WTC11 (cell line): ENCODE measurements at regions not wholly inside any gene's neighbourhood (a gene's known extent, or its start where the extent isn't known, plus 50 kb on each side); places are given as distances from the start of the nearest gene placed in this dataset.

Experiments
- ATAC-seq: fragments of 200-7000 bp; cut with Tn5 transposase; 2 replicates; pipeline ENCODE4 v1.10.0; 2021; ENCODE audit warnings: mild to moderate bottlenecking, moderate library complexity
- CTCF ChIA-PET: fragments of 300-600 bp; sonication (Branson Sonifier 250); formaldehyde crosslinking; loops from one replicate; lab custom pipeline; 2021; ENCODE audit warnings: antibody characterized with exemption; lab: Charles Lee
- POLR2A ChIA-PET: fragments of 350-600 bp; sonication (Branson Sonifier 250); formaldehyde crosslinking; loops from one replicate; lab custom pipeline; 2021; ENCODE audit warnings: antibody characterized with exemption; lab: Charles Lee
- DNase-seq: peaks from one replicate; pipeline ENCODE4 v3.0.0; 2021; ENCODE audit warnings: low spot score
- H3K27ac Mint-ChIP-seq: 2 replicates; pipeline ENCODE4 v1.8.0; 2021; ENCODE audit warnings: mixed read lengths
- H3K27me3 Mint-ChIP-seq: 2 replicates; pipeline ENCODE4 v1.8.0; 2021; ENCODE audit warnings: low read depth, mild to moderate bottlenecking, moderate library complexity, mixed read lengths
- H3K36me3 Mint-ChIP-seq: 2 replicates; pipeline ENCODE4 v1.8.0; 2021; ENCODE audit warnings: mixed read lengths
- H3K4me1 Mint-ChIP-seq: 2 replicates; pipeline ENCODE4 v1.8.0; 2022; ENCODE audit warnings: mixed read lengths
- H3K4me3 Mint-ChIP-seq: 2 replicates; pipeline ENCODE4 v1.8.0; 2021; ENCODE audit warnings: mild to moderate bottlenecking, moderate library complexity, mixed read lengths
- H3K9me3 Mint-ChIP-seq: 2 replicates; pipeline ENCODE4 v1.8.0; 2021; ENCODE audit warnings: mixed read lengths
- FOXJ3 ChIP-seq: sonication (generic); formaldehyde crosslinking; IDR thresholded peaks from 2 replicates; pipeline ENCODE4 v1.9.0; 2021; ENCODE audit warnings: missing genetic modification reagents, mild to moderate bottlenecking, borderline replicate concordance
- FOXP1 ChIP-seq: sonication (generic); formaldehyde crosslinking; IDR thresholded peaks from 2 replicates; pipeline ENCODE4 v1.8.0; 2022; ENCODE audit warnings: missing genetic modification reagents, mild to moderate bottlenecking, moderate library complexity, borderline replicate concordance
- NR1H2 ChIP-seq: sonication (generic); formaldehyde crosslinking; IDR thresholded peaks from 2 replicates; pipeline ENCODE4 v1.9.0; 2021; ENCODE audit warnings: mild to moderate bottlenecking, moderate library complexity, missing genetic modification reagents
- NR2C2 ChIP-seq: sonication (generic); formaldehyde crosslinking; IDR thresholded peaks from 2 replicates; pipeline ENCODE4 v1.8.0; 2022; ENCODE audit warnings: mild to moderate bottlenecking, missing genetic modification reagents
- SOX15 ChIP-seq: fragments of 250-450 bp; sonication (Bioruptor Pico); IDR thresholded peaks from 2 replicates; pipeline ENCODE4 v1.9.0; 2021; ENCODE audit warnings: mild to moderate bottlenecking
- SP1 ChIP-seq: sonication (generic); formaldehyde crosslinking; conservative IDR thresholded peaks from 2 replicates; pipeline ENCODE4 v1.8.1; 2022; ENCODE audit warnings: missing genetic modification reagents
- ZNF416 ChIP-seq: fragments of 250-450 bp; sonication (Bioruptor Pico); IDR thresholded peaks from 2 replicates; pipeline ENCODE4 v1.9.0; 2021; ENCODE audit warnings: mild to moderate bottlenecking, inconsistent platforms
- TF ChIP-seq, protein P1 (sequence below): fragments of 250-450 bp; sonication (Bioruptor Pico); IDR thresholded peaks from 2 replicates; pipeline ENCODE4 v1.9.0; 2021; ENCODE audit warnings: mild to moderate bottlenecking
- TF ChIP-seq, protein P2 (sequence below): sonication (generic); formaldehyde crosslinking; IDR thresholded peaks from 2 replicates; pipeline ENCODE4 v1.8.0; 2023; ENCODE audit warnings: missing genetic modification reagents
- TF ChIP-seq, protein P3 (sequence below): fragments of 200-600 bp; IDR thresholded peaks from 2 replicates; pipeline ENCODE4 v1.8.0; 2022; ENCODE audit warnings: antibody characterized with exemption
- TF ChIP-seq, protein P4 (sequence below): sonication (generic); formaldehyde crosslinking; IDR thresholded peaks from 2 replicates; pipeline ENCODE4 v1.8.1; 2023; ENCODE audit warnings: mild to moderate bottlenecking, missing genetic modification reagents, borderline replicate concordance
- TF ChIP-seq, protein P5 (sequence below): sonication (generic); formaldehyde crosslinking; IDR thresholded peaks from 2 replicates; pipeline ENCODE4 v1.8.1; 2023; ENCODE audit warnings: mild to moderate bottlenecking, moderate library complexity, missing genetic modification reagents
- TF ChIP-seq, protein P6 (sequence below): sonication (generic); formaldehyde crosslinking; IDR thresholded peaks from 2 replicates; pipeline ENCODE4 v1.8.0; 2022; ENCODE audit warnings: missing genetic modification reagents

DNA sequence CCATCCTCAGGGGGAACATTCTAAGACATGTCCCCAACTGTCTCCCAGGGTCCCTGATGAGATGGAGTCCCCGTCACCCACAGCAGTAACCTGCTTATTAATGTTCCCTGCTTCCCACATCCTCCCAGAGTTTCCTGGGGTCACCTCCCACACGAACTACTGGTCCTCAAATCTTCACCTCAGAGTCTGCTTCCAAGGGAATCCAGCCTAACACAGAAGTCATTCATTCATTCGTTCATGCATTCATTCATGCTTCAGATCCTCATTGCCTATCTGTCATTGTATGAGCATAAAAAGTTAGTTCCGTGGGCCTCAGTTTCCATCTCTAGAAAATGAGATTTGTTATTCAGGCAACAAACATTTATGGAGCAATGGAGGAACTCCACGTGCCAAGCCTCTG, 516.2 kb downstream of the SHQ1 start:
- H3K27ac Mint-ChIP-seq = no peak overlapping the region
- ChIA-PET POLR2A (no interaction called here), CTCF (interaction anchor here (0.5 kb wide), 1 partner anchor 24 kb away, joined by 3 read pairs; no protein-coding TSS in a partner anchor)
- no peaks in the 10 kb centered on the region for H3K36me3 Mint-ChIP-seq
- H3K4me1 Mint-ChIP-seq = peaks cover 32% of the 10 kb centered on the region
- no peaks in the 10 kb centered on the region for H3K27me3 Mint-ChIP-seq
- no peaks in the 10 kb centered on the region for H3K9me3 Mint-ChIP-seq
- ATAC-seq (no peak), DNase-seq (no peak)
- H3K4me3 Mint-ChIP-seq = no peak overlapping the region
- TF ChIP-seq FOXJ3 (CRISPR knock-in tag) (no peak), SP1 (CRISPR knock-in tag) (no peak), NR1H2 (no peak), SOX15 (no peak), NR2C2 (CRISPR knock-in tag) (no peak), ZNF416 (CRISPR knock-in tag) (no peak)
- TF ChIP-seq, protein P1, sequence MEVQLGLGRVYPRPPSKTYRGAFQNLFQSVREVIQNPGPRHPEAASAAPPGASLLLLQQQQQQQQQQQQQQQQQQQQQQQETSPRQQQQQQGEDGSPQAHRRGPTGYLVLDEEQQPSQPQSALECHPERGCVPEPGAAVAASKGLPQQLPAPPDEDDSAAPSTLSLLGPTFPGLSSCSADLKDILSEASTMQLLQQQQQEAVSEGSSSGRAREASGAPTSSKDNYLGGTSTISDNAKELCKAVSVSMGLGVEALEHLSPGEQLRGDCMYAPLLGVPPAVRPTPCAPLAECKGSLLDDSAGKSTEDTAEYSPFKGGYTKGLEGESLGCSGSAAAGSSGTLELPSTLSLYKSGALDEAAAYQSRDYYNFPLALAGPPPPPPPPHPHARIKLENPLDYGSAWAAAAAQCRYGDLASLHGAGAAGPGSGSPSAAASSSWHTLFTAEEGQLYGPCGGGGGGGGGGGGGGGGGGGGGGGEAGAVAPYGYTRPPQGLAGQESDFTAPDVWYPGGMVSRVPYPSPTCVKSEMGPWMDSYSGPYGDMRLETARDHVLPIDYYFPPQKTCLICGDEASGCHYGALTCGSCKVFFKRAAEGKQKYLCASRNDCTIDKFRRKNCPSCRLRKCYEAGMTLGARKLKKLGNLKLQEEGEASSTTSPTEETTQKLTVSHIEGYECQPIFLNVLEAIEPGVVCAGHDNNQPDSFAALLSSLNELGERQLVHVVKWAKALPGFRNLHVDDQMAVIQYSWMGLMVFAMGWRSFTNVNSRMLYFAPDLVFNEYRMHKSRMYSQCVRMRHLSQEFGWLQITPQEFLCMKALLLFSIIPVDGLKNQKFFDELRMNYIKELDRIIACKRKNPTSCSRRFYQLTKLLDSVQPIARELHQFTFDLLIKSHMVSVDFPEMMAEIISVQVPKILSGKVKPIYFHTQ (CRISPR knock-in tag) = no peak
- TF ChIP-seq, protein P2, sequence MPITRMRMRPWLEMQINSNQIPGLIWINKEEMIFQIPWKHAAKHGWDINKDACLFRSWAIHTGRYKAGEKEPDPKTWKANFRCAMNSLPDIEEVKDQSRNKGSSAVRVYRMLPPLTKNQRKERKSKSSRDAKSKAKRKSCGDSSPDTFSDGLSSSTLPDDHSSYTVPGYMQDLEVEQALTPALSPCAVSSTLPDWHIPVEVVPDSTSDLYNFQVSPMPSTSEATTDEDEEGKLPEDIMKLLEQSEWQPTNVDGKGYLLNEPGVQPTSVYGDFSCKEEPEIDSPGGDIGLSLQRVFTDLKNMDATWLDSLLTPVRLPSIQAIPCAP (CRISPR knock-in tag) = no peak
- TF ChIP-seq, protein P3, sequence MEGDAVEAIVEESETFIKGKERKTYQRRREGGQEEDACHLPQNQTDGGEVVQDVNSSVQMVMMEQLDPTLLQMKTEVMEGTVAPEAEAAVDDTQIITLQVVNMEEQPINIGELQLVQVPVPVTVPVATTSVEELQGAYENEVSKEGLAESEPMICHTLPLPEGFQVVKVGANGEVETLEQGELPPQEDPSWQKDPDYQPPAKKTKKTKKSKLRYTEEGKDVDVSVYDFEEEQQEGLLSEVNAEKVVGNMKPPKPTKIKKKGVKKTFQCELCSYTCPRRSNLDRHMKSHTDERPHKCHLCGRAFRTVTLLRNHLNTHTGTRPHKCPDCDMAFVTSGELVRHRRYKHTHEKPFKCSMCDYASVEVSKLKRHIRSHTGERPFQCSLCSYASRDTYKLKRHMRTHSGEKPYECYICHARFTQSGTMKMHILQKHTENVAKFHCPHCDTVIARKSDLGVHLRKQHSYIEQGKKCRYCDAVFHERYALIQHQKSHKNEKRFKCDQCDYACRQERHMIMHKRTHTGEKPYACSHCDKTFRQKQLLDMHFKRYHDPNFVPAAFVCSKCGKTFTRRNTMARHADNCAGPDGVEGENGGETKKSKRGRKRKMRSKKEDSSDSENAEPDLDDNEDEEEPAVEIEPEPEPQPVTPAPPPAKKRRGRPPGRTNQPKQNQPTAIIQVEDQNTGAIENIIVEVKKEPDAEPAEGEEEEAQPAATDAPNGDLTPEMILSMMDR = no peak
- TF ChIP-seq, protein P4, sequence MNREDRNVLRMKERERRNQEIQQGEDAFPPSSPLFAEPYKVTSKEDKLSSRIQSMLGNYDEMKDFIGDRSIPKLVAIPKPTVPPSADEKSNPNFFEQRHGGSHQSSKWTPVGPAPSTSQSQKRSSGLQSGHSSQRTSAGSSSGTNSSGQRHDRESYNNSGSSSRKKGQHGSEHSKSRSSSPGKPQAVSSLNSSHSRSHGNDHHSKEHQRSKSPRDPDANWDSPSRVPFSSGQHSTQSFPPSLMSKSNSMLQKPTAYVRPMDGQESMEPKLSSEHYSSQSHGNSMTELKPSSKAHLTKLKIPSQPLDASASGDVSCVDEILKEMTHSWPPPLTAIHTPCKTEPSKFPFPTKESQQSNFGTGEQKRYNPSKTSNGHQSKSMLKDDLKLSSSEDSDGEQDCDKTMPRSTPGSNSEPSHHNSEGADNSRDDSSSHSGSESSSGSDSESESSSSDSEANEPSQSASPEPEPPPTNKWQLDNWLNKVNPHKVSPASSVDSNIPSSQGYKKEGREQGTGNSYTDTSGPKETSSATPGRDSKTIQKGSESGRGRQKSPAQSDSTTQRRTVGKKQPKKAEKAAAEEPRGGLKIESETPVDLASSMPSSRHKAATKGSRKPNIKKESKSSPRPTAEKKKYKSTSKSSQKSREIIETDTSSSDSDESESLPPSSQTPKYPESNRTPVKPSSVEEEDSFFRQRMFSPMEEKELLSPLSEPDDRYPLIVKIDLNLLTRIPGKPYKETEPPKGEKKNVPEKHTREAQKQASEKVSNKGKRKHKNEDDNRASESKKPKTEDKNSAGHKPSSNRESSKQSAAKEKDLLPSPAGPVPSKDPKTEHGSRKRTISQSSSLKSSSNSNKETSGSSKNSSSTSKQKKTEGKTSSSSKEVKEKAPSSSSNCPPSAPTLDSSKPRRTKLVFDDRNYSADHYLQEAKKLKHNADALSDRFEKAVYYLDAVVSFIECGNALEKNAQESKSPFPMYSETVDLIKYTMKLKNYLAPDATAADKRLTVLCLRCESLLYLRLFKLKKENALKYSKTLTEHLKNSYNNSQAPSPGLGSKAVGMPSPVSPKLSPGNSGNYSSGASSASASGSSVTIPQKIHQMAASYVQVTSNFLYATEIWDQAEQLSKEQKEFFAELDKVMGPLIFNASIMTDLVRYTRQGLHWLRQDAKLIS = no peak

DNA sequence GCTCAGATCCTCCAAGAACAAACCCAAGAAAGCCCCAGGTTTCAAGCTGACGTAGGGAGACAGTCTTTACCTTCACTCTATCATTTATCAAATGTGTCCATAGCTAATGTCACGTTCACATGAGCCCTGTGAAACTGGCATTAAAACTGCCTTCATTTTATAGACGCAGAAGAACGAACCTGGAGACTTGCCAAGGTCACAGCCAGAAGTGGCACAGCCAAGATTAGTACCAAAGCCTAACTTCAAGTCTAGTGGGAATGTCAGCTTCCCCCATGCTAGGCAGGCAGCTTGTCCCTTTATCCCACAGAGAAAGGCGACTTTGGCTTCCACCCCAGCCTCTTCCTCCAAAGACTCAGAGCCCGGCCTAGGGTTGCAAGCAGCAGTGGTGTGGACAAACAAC, 517.2 kb downstream of the SHQ1 start:
- H3K27me3 Mint-ChIP-seq = no peaks in the 10 kb centered on the region
- POLR2A ChIA-PET = no interaction called here
- no peak overlapping the region for H3K4me3 Mint-ChIP-seq
- peaks cover 32% of the 10 kb centered on the region for H3K4me1 Mint-ChIP-seq
- H3K9me3 Mint-ChIP-seq = no peaks in the 10 kb centered on the region
- DNase-seq (no peak), ATAC-seq (no peak)
- H3K27ac Mint-ChIP-seq = no peak overlapping the region
- TF ChIP-seq FOXP1 = no peak
- TF ChIP-seq, protein P5, sequence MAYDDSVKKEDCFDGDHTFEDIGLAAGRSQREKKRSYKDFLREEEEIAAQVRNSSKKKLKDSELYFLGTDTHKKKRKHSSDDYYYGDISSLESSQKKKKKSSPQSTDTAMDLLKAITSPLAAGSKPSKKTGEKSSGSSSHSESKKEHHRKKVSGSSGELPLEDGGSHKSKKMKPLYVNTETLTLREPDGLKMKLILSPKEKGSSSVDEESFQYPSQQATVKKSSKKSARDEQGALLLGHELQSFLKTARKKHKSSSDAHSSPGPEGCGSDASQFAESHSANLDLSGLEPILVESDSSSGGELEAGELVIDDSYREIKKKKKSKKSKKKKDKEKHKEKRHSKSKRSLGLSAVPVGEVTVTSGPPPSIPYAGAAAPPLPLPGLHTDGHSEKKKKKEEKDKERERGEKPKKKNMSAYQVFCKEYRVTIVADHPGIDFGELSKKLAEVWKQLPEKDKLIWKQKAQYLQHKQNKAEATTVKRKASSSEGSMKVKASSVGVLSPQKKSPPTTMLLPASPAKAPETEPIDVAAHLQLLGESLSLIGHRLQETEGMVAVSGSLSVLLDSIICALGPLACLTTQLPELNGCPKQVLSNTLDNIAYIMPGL (CRISPR knock-in tag) = no peak
- TF ChIP-seq, protein P6, sequence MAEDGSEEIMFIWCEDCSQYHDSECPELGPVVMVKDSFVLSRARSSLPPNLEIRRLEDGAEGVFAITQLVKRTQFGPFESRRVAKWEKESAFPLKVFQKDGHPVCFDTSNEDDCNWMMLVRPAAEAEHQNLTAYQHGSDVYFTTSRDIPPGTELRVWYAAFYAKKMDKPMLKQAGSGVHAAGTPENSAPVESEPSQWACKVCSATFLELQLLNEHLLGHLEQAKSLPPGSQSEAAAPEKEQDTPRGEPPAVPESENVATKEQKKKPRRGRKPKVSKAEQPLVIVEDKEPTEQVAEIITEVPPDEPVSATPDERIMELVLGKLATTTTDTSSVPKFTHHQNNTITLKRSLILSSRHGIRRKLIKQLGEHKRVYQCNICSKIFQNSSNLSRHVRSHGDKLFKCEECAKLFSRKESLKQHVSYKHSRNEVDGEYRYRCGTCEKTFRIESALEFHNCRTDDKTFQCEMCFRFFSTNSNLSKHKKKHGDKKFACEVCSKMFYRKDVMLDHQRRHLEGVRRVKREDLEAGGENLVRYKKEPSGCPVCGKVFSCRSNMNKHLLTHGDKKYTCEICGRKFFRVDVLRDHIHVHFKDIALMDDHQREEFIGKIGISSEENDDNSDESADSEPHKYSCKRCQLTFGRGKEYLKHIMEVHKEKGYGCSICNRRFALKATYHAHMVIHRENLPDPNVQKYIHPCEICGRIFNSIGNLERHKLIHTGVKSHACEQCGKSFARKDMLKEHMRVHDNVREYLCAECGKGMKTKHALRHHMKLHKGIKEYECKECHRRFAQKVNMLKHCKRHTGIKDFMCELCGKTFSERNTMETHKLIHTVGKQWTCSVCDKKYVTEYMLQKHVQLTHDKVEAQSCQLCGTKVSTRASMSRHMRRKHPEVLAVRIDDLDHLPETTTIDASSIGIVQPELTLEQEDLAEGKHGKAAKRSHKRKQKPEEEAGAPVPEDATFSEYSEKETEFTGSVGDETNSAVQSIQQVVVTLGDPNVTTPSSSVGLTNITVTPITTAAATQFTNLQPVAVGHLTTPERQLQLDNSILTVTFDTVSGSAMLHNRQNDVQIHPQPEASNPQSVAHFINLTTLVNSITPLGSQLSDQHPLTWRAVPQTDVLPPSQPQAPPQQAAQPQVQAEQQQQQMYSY (CRISPR knock-in tag) = no peak
- CTCF ChIA-PET = no interaction called here
- H3K36me3 Mint-ChIP-seq = no peaks in the 10 kb centered on the region
